ENCODE measurements at regions not wholly inside any gene's neighbourhood (a gene's known extent, or its start where the extent isn't known, plus 50 kb on each side); places are given as distances from the start of the nearest gene placed in this dataset.

DNA sequence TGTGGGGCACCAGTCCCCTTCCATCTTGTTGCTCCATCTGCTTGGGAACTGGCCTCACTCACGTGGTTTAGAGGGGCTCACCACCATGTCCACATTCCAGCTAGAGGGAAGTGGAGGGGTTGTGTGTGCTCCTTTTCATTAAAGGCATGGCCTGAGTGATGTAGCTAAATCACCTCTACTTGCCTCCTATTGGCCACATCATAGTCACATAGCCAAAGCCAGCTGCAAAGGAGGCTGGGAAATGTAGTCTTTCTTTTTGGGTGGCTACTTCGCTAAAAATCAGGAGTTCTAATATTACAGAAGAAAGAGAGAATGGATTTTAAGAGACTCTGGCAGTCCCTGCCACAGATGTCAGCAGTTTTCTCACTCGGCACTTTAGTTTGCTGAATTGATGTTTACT, 63.0 kb upstream of the ALX4 start:
- H3K9me3 ChIP-seq: no peaks in the 10 kb centered on the region
- intact Hi-C loops (cut with DNase I): no loop called here
- H3K27ac ChIP-seq: no peak overlapping the region
- H3K27me3 ChIP-seq: no peaks in the 10 kb centered on the region
- no peaks in the 10 kb centered on the region for H3K4me1 ChIP-seq
- WGBS (ENCODE audit: insufficient coverage, low coverage, low lambda C conversion rate, missing lambda C conversion rate): 25% methylated on average over 2 of the region's 3 CpGs
- H3K4me3 ChIP-seq: no peak overlapping the region
- no peaks in the 10 kb centered on the region for H3K36me3 ChIP-seq
- TF ChIP-seq POLR2A (IDR thresholded peaks at IDR 0.05): no peak
- TF ChIP-seq, protein P1, sequence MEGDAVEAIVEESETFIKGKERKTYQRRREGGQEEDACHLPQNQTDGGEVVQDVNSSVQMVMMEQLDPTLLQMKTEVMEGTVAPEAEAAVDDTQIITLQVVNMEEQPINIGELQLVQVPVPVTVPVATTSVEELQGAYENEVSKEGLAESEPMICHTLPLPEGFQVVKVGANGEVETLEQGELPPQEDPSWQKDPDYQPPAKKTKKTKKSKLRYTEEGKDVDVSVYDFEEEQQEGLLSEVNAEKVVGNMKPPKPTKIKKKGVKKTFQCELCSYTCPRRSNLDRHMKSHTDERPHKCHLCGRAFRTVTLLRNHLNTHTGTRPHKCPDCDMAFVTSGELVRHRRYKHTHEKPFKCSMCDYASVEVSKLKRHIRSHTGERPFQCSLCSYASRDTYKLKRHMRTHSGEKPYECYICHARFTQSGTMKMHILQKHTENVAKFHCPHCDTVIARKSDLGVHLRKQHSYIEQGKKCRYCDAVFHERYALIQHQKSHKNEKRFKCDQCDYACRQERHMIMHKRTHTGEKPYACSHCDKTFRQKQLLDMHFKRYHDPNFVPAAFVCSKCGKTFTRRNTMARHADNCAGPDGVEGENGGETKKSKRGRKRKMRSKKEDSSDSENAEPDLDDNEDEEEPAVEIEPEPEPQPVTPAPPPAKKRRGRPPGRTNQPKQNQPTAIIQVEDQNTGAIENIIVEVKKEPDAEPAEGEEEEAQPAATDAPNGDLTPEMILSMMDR (IDR thresholded peaks at IDR 0.05): no peak
- DNase-seq (no peak), ATAC-seq (no peak)

DNA sequence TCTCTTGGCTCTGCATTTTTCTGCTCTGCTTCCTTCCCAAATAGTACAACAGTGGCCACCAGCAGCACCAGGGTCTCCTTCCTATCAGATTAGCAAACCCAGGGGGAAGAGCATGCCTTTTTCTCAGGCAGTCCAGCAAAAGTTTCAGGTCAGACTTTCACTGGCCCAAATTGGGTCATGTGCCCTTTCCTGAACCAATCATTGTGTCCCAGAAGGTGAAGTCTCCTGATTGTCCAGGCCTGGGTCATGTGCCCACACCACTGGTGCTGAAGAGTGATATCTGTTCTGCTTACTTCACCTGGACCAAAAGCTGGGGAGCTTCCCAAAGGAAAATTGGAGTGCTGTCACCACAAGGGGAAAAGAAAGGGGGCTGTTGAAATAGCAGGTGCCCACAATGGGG, 64.1 kb upstream of the ALX4 start:
- H3K9me3 ChIP-seq: no peaks in the 10 kb centered on the region
- no peaks in the 10 kb centered on the region for H3K36me3 ChIP-seq
- H3K4me1 ChIP-seq: no peaks in the 10 kb centered on the region
- no peak overlapping the region for H3K27ac ChIP-seq
- H3K4me3 ChIP-seq: no peak overlapping the region
- H3K27me3 ChIP-seq: no peaks in the 10 kb centered on the region
- no peak for TF ChIP-seq POLR2A (IDR thresholded peaks at IDR 0.05)
- TF ChIP-seq, protein P1 (IDR thresholded peaks at IDR 0.05): no peak
- no peak for ATAC-seq
- intact Hi-C loops (cut with DNase I): no loop called here
- no peak for DNase-seq

DNA sequence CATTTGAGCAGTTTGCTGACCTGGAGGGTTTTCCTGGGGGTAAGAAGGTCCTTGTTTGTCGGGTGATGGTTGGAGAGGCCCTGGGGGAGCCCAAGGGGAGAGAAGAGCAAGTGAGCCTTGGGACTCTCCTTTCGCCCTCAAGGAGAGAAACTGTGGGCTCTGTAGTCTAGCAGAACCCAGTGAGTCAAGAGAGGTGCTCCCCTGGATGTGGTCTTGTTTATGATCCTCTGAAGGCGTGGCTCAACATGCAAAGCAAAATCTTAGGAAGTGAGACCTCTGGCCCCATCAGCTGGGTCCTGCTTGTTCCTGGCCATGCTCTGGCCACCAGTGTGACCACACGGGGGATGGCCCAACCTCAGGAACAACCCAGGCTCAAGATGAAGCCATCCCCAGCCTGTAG, 66.5 kb upstream of the ALX4 start:
- no peak overlapping the region for H3K4me3 ChIP-seq
- no peak for ATAC-seq
- no peaks in the 10 kb centered on the region for H3K36me3 ChIP-seq
- WGBS (ENCODE audit: insufficient coverage, low coverage, low lambda C conversion rate, missing lambda C conversion rate): 71% methylated on average over 2 of the region's 4 CpGs
- intact Hi-C loops (cut with DNase I): no loop called here
- no peak overlapping the region for H3K27ac ChIP-seq
- DNase-seq: no peak
- H3K27me3 ChIP-seq: no peaks in the 10 kb centered on the region
- H3K9me3 ChIP-seq: no peaks in the 10 kb centered on the region
- peaks cover 0 to 10% (median 4%) of the 10 kb centered on the region in 4 donors for H3K4me1 ChIP-seq
- no peak for TF ChIP-seq POLR2A (IDR thresholded peaks at IDR 0.05)
- TF ChIP-seq, protein P1 (IDR thresholded peaks at IDR 0.05): no peak

DNA sequence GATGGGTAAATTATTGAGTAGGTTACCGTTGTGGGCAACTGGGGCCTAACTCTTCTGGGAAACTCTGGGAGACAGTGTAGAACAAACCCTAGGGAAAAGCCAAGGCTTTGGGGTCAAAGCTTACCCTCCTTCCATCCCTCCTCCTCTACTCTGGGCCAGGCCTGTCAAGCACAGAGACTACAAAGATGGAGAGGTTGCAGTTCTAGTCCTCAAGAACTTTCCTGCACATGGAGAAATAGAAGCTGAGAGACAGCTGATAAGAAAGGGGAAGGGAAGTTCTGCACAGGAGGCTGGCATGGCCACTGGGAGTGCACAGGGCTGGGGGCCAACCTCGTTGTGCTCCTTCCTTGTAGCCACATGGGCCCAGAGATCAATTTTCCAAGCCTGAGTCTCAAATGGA, 67.2 kb upstream of the ALX4 start:
- Histone ChIP-seq H3K27ac (no peak overlapping the region), H3K4me1 (peaks cover 0 to 10% (median 4%) of the 10 kb centered on the region in 4 donors), H3K9me3 (no peaks in the 10 kb centered on the region), H3K36me3 (no peaks in the 10 kb centered on the region), H3K27me3 (no peaks in the 10 kb centered on the region), H3K4me3 (no peak overlapping the region)
- TF ChIP-seq, protein P1 (IDR thresholded peaks at IDR 0.05): no peak
- TF ChIP-seq POLR2A (IDR thresholded peaks at IDR 0.05): no peak
- WGBS (ENCODE audit: insufficient coverage, low coverage, low lambda C conversion rate, missing lambda C conversion rate): 85% methylated on average over 2 of the region's 2 CpGs
- intact Hi-C loops (cut with DNase I): no loop called here
- ATAC-seq: no peak
- DNase-seq: no peak

DNA sequence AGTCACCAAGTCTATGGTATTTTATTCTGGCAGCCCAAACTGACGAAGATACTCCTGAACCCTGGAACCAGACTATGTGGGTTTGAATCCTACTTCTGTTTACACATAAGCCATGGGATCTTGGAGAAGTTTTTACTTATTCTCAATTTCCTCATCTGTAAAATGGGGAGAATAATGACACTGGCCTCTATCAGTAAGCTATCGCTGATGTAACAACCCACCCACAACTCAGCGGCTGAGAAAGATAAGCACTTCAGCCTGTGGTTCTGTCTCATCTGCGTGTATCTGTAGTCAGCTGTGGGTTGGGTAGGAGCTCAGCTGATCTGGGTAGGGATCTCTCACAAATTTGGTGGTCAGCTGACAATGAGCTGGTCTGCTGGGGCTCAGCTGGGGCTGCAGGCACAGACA, 68.0 kb upstream of the ALX4 start:
- H3K36me3 ChIP-seq: no peaks in the 10 kb centered on the region

More for the DNA sequence above, 68.0 kb upstream of the ALX4 start:
- DNase-seq: no peak
- intact Hi-C loops (cut with DNase I): no loop called here
- Histone ChIP-seq H3K4me3 (no peak overlapping the region), H3K9me3 (no peaks in the 10 kb centered on the region), H3K27ac (no peak overlapping the region), H3K27me3 (no peaks in the 10 kb centered on the region), H3K4me1 (peaks cover 0 to 10% (median 4%) of the 10 kb centered on the region in 4 donors)
- TF ChIP-seq, protein P1 (IDR thresholded peaks at IDR 0.05): no peak
- no peak for TF ChIP-seq POLR2A (IDR thresholded peaks at IDR 0.05)
- ATAC-seq: no peak
- 100% methylated on average over 4 of the region's 4 CpGs for WGBS (ENCODE audit: insufficient coverage, low coverage, low lambda C conversion rate, missing lambda C conversion rate)

Data from right lobe of liver (tissue), 6 donors.